GM21723 (cell line): ENCODE measurements at regions not wholly inside any gene's neighbourhood (a gene's known extent, or its start where the extent isn't known, plus 50 kb on each side); places are given as distances from the start of the nearest gene placed in this dataset.

Experiments used
- ATAC-seq: cut with Tn5 transposase; IDR thresholded peaks from one replicate; pipeline ENCODE4 v1.9.1; 2021; ENCODE audit warnings: mild to moderate bottlenecking, moderate library complexity; ENCODE audit not compliant: unreplicated experiment

DNA sequence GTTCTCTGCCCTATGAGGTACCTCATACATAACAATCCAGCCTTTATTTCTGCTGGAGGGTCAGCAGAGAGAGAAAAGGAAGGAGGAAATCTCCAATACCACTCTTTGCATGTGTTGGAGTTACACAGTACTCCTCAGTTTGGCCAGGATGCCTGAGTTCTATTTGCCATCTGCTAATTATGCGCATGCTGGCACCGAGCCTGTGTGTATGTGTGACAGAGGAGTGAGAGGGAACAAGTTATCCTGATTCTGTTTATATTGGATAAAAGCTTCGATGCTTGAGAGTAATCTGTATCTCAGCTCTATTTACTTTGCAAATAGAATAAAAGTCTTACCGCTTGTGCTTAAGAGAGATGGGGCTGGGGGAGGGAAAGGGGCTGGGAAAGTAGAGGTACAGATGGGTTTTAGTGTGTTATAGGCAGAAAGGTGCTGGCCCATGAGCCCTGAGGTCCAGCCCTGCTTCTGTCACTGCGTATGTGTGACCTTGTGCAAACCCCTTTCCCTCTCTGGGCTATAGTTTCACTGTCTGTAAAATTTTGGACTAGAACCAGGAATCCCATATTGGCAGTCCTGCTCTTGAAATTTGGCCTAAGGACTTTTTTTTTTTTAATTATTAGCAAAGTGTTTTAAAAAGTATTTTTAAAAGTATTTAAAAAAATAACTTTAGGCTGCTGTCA is 54.5 kb upstream of the PLXNA2 start:
- ATAC-seq: no peak

DNA sequence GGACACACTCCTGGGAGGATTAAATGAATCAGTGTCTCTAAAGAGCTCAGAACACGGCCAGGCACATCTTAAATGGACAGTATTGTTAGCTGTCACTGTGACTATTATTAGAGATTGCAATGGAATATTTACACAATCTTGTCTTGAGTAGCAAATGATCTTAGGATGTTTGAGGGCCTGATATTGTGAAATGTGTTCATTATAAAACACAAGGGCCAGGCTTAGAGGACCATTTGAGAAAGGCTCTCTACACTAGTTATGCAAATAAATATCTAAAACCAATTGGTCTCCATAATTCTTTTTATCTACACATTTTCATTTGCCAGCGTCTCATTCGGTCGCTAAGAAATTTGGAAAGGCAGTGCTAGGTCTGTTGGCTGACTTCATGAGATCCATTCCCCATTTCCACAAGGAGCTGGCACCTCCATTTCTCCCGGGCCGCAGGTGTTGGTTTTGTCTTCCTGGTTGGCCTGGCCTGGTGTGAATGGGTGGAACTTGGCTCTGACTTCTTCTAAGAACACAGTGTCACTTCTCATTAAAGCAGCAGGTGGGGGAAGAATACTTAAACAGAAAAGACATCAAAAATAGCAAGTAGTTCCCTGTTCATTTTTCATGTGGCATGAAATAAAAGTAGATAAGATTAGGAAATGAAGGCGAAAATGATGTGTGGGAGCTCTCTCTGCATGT is 56.0 kb upstream of the PLXNA2 start:
- no peak for ATAC-seq

DNA sequence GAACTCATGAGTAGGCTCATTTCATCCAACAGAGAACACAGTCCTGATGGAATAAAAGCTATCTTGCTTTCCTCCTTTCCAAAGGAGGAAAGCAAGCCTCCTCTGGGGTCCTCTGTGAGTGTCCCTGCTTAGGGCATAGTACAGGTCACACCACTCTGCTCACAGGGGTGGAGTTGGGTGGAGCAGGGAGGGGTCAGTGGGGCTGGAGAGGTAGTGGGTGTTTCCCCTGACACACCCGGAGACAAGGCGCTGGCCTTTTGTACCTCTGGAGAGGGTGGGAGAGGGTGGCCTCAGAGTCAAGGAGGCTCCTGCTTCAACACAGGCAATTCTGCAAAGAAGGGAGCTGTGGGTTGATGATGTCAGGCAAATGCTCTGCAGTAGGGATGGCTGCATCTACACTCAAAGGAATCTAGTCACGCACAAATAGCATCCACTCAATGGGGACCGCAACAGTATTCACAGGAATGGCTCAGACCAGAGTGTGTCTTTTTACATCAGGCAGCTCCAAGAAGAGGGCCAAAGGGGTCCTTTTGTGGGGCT is 58.6 kb upstream of the PLXNA2 start:
- ATAC-seq: no peak

DNA sequence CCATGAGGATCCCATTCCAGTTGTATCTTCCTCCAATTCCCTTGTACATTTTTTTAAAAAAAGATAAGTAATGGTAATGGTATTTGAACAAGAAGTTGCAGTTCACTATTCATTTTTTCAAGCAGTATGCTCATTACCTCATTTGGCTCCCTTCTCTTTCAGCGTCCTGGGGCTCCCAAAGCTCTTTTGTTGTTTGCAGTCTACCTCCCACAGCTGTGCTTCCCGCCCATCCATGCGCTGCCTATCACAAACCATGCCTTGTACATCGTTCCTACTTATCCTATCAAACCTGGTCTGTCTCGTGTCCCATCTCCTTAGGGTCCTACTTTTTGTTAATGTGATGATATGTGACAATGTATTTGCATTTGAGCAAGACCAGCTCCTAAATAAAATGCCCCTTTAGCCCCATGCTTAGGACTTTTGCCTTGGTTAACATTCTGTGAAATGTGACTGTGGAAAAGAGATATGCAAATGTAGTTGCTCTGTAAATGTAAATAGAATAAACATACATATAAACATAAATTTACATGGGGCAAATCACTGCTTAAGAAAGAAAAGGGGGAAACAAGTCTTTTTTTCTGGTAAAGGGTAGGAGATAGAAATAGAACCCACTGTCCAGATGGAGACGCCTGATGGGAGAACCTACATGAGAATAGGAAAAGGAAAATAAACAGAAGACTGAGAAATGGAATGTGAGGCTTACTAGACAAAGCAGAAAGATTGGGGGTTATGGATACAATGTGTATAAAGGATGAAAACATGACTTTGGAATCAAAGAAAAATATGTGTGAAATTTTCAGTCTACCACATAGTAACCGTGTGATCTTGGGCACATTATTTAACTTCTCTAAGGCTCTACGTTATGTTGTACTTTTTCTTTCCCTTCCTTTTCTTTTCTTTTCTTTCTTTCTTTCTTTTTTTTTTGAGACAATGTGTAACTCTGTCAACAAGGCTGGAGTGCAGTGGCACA is 59.8 kb upstream of the PLXNA2 start:
- no peak for ATAC-seq

DNA sequence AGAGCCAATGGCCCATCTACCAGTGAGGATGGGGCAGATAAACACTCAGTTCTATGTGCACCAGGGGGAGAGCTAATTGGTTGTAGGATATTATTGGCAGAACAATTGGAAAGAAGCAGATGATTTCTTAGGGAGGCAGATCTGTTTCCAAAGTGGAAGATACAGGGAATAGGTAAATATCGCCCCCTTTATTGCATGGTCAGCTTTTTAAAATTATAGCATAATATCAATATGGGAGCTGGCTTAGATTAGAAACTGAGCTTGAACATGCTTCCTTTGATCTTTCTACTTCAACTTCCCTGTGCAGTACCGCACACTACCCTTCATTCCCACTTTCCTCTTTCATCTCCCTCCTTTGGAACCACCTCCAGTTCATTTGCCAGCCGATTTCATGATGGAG is 64.0 kb upstream of the PLXNA2 start:
- ATAC-seq: no peak

DNA sequence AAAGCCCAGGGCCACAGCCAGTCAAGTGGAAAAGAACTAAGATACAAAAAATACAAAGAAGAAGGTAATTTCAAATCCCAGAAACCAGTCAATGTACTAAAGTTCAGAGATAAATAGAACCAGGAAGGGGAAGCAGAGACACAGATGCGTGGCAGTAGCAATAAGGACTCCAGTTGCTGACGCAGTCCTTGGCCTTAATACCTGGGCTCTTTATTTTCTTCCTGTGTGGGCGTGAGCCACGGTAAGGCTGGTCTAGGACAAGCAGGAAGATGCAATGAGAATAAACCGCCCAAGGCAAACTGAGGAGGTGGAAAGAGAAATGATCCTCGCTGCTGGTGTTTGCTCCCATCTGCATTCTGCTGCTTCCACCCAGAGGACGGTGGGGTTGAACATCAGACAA is 65.6 kb upstream of the PLXNA2 start:
- no peak for ATAC-seq

DNA sequence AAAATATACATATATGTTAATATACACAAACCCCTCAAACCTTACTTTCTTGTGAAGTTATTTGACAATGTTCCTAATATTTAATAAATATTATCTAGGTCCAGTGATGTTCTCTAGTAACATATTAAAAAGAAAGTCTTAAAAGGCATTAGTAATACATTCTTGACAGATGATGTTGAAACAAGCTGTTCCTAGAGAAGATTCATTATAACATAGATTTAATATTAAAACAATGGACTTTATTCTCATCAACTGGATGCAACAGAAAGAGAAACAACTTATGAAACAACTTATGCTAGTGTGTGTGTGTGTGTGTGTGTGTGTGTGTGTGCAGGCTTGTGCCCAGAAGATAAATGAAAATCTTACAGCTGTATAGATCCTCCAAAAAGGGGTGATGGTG is 68.5 kb upstream of the PLXNA2 start:
- no peak for ATAC-seq

DNA sequence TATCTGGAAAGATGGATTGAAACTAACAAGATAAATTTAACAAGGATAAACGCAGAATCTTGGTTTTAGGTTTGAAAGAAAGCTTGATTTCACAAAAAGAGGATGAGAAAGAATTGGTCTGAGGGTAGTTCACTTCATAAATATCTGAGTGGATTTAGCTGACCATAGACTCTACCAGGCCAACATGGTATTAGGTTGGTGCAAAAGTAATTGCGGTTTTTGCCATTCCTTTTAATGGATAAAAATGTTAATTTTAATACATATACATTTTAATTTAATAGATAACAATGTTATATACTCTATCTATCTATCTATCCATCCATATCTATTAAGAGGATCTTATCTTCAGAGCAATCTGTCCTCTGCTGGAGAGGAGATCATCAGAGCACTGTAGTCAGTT is 70.2 kb upstream of the PLXNA2 start:
- ATAC-seq: no peak

DNA sequence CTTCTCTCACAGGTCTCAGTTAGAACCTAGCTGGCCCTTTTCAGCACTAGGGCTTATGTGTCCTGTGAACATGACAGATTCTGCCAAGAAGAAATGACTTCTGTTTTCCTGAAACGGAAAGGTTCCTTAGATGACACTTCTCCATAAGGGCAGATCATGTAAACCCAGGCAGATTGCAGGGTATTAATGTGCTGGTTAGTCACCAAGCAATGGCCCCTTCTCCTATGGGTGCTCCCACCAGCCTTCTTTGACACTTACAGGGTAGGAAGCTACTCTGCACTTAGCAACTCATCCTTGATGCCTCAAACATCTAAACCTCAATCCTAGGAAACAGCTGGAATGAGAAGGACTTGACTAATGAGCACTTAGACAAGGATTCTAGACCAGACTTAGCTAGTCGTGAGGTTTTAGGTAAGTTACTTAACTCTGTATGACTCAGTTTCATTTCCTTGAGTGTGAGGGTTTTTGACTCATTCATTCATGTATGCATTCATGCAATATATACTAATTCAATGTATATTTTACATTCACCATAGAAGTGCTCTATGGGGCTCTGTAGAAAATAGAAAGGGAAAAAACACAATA is 74.1 kb upstream of the PLXNA2 start:
- ATAC-seq: no peak

DNA sequence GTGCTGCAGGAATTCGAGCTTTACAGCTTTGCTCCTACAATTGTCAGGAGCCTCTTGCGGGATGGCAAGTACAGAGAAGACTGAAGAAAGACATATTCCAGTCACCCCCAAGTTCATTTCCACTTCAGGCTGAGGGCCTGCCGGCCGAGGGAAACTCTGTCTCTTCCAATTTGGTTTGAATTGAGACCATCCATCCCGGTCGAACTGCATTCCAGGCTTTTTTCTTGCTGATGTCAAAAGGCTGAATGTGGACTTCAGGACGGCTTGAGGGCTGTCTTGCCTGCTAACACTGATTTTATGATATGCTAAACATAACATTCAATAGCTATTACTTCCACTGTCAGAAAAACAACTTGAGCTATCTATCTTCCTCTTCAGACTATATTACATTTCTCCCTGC is 79.8 kb upstream of the PLXNA2 start:
- ATAC-seq: no peak

DNA sequence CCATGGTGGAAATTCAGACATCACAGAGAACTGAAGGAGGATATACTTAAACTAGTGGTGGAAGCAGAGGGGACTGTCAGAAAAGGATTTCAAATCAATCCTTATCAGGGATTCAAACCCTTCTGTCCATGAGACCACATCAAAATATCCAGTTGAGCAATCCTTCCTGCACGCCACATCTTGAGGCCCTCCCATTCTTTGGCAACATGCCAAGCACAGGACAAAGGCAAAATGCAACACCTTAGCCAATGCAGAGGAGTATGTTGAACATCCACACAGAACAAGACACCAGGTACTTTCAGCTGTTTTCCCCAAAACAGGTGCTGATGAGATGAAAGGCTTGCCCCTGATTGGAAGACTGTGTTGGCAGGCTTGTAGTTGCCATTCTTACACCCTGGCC is 81.8 kb upstream of the PLXNA2 start:
- no peak for ATAC-seq

DNA sequence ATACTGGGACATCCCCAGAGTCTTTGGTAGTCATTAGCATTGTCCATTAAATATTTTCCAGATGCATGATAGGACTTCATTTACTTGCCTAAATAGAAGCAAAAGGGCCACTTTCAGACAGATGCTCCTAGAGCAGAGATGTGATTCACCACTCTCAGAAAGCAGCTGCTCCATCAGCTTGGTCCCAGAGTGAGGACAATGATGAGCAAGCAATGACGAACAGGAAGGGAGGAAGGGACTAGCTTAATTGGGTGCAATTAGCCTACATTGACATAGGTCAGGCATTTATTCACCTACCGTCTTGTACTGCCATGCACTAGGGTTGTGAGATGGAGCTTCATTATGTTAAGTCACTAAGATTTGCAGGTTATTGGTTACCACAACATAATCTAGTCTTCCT is 85.1 kb upstream of the PLXNA2 start:
- no peak for ATAC-seq

DNA sequence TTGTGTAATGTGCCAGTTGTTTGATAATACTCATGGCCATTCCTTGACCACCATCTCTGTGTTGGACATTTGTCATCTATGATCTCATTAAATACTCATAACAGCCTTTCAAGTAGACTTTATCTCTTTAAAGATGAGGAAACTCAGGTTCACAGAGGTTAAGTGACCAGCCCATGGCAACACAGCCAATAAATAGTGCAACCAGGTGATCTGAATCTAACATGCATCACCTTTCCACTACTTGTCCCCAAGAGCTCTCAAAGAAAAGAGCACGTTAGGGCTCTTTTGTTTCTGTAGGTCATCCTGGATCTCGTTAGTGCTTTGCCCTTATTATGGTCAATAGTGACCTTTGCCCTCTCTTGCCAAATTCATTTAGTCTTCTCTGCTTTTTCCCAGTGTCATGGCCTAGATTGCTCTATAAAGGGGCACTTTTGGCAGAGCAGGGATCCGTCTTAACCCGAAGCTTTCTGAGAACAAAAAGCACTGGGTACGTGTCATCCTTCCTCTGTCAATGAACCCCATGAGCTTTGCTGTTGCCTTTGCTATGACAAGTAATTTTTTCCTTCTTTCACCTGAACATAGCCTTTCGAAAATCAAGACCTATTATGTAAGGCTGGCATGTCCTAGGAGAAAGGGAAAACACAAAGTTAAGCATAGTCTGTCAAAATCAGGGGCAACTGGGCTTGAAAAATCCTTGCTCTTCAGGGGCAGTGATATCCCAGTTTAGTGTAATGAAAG is 88.0 kb upstream of the PLXNA2 start:
- no peak for ATAC-seq

DNA sequence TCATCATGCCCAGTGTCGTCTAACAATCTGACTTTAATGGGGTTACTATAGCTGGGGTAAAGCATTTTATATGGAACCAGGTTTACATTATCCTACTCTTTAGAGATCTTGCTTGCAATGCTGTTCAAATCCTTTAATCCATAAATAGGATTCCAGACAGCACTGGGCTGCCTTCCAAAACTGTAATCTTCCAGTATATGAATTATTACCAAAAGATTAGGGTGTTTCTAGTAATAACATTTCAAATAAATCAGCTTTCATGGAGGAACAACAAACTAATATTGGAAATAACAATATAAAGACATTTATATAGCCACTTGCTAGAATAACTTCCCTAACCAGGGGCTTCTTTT is 88.6 kb upstream of the PLXNA2 start:
- ATAC-seq: no peak

DNA sequence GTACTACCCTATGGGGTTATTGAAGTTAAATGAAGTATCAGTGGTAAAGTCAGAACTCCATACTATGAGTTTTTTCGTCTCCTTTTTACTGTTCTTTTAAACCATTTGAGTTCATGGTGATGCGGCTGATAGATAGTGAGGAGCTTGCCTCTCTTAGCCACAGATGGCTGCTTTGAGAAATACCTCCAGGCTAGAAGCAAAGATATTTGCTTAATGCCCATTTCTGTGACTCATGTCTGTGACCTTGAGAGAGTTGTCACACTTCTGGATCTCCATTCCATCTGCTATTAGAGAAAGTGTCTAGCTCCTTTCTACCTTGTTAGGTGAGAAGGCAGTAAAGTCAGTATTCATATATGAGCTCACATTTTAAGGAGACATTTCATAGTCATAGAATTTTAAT is 89.5 kb upstream of the PLXNA2 start:
- no peak for ATAC-seq

DNA sequence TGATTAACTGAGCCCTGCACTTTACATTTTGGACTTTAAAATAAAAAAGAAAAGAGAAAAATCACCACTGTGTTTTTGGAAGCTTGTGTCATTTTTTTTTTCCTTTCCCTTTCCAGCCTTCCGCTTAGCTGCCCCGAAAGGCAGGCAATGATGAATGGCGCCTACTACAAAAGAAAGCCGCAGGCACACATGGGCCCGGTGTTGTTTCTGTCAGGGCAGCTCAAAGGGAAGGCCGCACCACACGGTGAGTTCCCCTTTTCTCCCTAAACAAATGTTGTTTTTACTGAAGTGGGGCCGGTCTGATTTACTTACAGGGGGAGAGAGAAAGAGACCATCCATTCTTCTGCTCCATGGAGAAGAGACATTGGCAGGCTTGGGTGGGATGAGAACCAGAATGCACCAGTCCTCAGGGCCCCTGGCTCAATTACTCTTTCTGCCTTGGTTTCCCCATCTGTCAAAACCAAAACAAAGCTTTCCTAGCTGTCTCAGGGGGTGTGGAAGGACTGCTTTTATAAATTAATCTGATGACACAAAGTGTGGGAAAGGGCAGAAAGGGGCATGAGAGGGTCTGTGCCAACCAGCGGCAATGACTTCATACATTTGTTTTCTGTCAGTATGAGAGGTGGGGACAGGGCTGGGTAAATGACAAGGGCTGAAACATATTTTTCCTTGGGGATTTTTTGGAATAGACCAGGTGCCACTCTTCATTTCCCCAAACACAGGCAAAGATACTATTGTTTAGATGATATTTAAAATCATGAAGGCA is 91.4 kb upstream of the PLXNA2 start:
- no peak for ATAC-seq

DNA sequence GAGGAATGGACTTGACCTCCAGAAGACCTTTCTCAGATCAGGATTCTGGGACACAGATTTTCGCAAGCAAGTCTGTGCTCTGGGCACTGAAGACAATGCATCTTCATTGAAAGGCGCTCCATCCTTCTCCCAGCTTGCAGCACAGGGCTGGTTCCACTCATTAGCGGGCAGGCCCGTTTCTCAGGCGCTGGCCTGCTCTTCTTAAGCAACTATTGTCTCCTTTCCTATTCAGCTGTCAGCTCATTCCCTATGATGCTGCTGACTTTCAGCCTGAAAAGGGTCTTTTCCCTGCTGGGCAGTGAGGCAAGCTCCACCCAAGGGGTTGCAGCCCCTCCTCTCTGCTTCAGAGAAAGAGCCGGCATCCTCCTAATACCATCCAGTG is 91.9 kb upstream of the PLXNA2 start:
- ATAC-seq: no peak

DNA sequence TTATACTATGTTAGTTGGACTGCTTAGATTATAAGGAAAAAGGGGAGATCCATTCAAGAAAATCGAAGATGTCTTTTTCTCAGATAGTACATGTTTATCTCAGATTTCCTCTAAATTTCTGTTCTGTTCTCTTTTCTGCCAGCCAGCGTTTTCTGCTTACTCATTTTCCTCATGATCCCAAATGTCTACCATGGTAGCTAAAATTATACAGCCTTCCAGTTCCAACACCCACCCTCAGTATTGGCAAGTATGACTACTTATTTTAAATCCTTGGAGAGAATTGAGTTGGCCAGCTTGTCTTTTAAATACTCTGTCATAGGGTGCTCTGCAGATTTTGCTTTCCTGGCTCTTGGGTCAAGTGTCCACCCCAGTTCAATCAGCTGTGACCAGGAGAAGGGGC is 95.7 kb upstream of the PLXNA2 start:
- no peak for ATAC-seq

DNA sequence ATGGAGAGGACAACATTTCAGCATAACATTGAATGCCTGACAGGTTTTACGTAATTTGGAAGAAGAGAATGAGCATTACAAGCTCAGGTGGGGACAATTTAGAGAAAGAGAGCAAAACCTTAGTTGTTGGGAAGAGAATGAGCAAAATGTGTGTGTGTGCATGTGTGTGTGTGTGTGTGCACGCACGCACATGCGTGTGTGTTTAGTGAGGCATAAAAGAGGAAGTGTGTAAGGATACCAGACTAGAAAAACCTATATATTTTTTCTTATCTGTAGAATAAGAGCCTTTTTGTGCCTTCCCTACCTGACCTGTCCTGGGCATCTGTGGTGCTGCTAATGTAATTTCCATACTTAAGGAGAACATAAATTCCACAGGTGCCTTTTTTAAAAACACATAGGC is 99.0 kb upstream of the PLXNA2 start:
- ATAC-seq: no peak
